Pancreas (tissue), 10 donors: ENCODE measurements at regions not wholly inside any gene's neighbourhood (a gene's known extent, or its start where the extent isn't known, plus 50 kb on each side); places are given as distances from the start of the nearest gene placed in this dataset.

Experiments used
- ATAC-seq, 4 donors: fragments of 200-7000 bp; cut with Tn5 transposase; one replicate each; pipeline versions ENCODE4 v1.8.0 to v1.9.1; 2020; ENCODE audit warnings: mild to moderate bottlenecking in 4 of 4, moderate library complexity in 4 of 4
- DNase-seq, 6 donors: peaks; one replicate each; pipeline ENCODE4 v3.0.0-alpha.2; 2020
- FAIRE-seq: peaks from 2 replicates; lab custom pipeline; 2012; peaks lifted over from hg19 to GRCh38; lab: Jason Lieb, UNC
- H3K27ac ChIP-seq, 4 donors: fragments of 200-600 bp; sonication (generic); 1 replicate in 3 of 4; 2 replicates in 1 of 4; pipeline versions ENCODE4 v1.5.0 to v1.8.0; 2020
- H3K27me3 ChIP-seq, 4 donors: fragments of 200-600 bp; one replicate each; pipeline ENCODE4 v1.8.0; 2021
- H3K36me3 ChIP-seq, 3 donors: fragments of 200-600 bp; sonication (generic) in 1 of 3; one replicate each; pipeline versions ENCODE4 v1.5.0 to v1.8.0; 2020 to 2021
- H3K4me1 ChIP-seq, 3 donors: fragments of 200-600 bp; one replicate each; pipeline ENCODE4 v1.8.0; 2021
- H3K4me3 ChIP-seq, 4 donors: fragments of 200-600 bp; sonication (generic) in 2 of 4; one replicate each; pipeline versions ENCODE4 v1.5.0 to v1.8.0; 2020 to 2021
- H3K9me3 ChIP-seq, 4 donors: fragments of 200-600 bp; one replicate each; pipeline ENCODE4 v1.8.0; 2021
- CTCF ChIP-seq, 4 donors: fragments of 200-600 bp; sonication (generic) in 3 of 4; IDR thresholded peaks; one replicate each; pipeline versions ENCODE4 v1.5.0 to v1.8.0; 2021; ENCODE audit warnings: antibody characterized with exemption in 4 of 4
- WGBS, 2 donors: extraction: QIAGEN DNeasy Blood & Tissue Kit; methylation state at CpG; one replicate each; pipeline ENCODE4 v1.1.7; 2013; 5-methylcytosine and 5-hydroxymethylcytosine counted together
- intact Hi-C, 3 donors: fragments of 100-400 bp; cut with DNase I; formaldehyde crosslinking; loops; one replicate each; pipeline versions ENCODE4 v1.11.1 to v1.14.2; 2022
- donor health status: healthy with polysubstance abuse.
- donor health status: DM: no; HTN: no; CAD: no; lungs with moderate emphysema.
- donor health status: DM: no; HTN: no; CAD: no.
- donor health status: control.
- donor health status: control.
- donor health status: Bipolar disorder and iron deficiency.
- donor health status: DM: yes; HTN: yes; CAD: no.
- donor health status: DM: no; HTN: no; CAD: no.
- donor health status: DM: no; HTN: no; CAD: no.
- donor health status: DM: yes; HTN: yes; CAD: no.

DNA sequence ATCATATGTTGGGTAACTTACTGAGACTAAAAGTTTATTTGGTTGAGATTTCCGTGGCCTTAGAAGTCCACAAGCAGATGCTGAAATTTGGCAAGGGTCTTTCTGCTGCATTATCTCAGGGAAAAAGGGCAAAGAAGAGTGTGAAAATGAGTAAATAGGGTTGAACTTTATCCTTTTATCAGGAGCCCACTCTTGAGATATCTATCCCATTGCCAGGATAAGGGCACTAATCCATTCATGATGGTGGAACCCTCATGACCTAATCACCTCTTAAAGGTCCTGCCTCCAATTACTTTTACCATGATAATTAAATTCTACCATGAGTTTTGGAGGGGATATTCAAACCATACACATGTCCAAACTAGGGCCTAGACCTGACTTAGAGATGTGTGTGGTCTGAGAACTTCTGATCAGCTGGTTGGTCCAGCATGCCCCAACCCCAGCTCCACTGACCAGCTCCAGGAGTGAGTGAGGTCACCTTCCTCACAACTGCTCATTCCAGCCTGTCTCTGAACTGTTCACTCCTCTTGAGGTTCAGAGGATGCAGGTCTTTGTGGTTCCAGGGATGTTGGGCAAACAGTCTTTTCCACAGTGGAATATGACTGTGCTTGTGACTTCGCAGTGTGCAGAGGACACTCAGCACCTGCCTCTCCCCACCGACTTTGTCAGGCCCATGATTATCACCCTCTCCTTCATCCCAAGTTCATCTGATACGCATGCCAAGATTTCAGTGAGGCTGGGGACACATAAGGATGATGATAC, 130.1 kb upstream of the TOP3B start:
- no peak for ATAC-seq
- intact Hi-C loops = no loop called here
- Histone ChIP-seq H3K36me3 (no peaks in the 10 kb centered on the region), H3K4me1 (no peaks in the 10 kb centered on the region), H3K9me3 (no peaks in the 10 kb centered on the region), H3K27ac (no peak overlapping the region), H3K27me3 (no peaks in the 10 kb centered on the region), H3K4me3 (no peak overlapping the region)
- TF ChIP-seq CTCF (IDR thresholded peaks at IDR 0.05) = no peak
- FAIRE-seq = no peak
- DNase-seq = no peak
- 72 to 86% methylated on average over 4 of the region's 4 CpGs for WGBS, 2 donors

- 73 to 75% methylated on average over 2 of the region's 2 CpGs for WGBS, 2 donors
- FAIRE-seq (no peak), ATAC-seq (no peak), DNase-seq (no peak)
- no peaks in the 10 kb centered on the region for H3K9me3 ChIP-seq
- intact Hi-C loops = no loop called here
- no peak overlapping the region for H3K27ac ChIP-seq
- no peaks in the 10 kb centered on the region for H3K36me3 ChIP-seq
- TF ChIP-seq CTCF (IDR thresholded peaks at IDR 0.05) = no peak
- no peak overlapping the region for H3K4me3 ChIP-seq
- no peaks in the 10 kb centered on the region for H3K4me1 ChIP-seq
- no peaks in the 10 kb centered on the region for H3K27me3 ChIP-seq
These were observed 129.4 kb upstream of the TOP3B start for GRCh38 chr22:22111983-22112382.

GRCh38 chr22:22111267-22111751, 128.7 kb upstream of the TOP3B start:
- H3K4me3 ChIP-seq = no peak overlapping the region
- 50 to 57% methylated on average over 4 of the region's 4 CpGs for WGBS, 2 donors
- FAIRE-seq = no peak
- DNase-seq = no peak
- no peaks in the 10 kb centered on the region for H3K4me1 ChIP-seq
- no peak for ATAC-seq
- no peak overlapping the region for H3K27ac ChIP-seq
- no peaks in the 10 kb centered on the region for H3K27me3 ChIP-seq
- no peak for TF ChIP-seq CTCF (IDR thresholded peaks at IDR 0.05)
- intact Hi-C loops = no loop called here
- H3K36me3 ChIP-seq = no peaks in the 10 kb centered on the region
- H3K9me3 ChIP-seq = no peaks in the 10 kb centered on the region

DNA sequence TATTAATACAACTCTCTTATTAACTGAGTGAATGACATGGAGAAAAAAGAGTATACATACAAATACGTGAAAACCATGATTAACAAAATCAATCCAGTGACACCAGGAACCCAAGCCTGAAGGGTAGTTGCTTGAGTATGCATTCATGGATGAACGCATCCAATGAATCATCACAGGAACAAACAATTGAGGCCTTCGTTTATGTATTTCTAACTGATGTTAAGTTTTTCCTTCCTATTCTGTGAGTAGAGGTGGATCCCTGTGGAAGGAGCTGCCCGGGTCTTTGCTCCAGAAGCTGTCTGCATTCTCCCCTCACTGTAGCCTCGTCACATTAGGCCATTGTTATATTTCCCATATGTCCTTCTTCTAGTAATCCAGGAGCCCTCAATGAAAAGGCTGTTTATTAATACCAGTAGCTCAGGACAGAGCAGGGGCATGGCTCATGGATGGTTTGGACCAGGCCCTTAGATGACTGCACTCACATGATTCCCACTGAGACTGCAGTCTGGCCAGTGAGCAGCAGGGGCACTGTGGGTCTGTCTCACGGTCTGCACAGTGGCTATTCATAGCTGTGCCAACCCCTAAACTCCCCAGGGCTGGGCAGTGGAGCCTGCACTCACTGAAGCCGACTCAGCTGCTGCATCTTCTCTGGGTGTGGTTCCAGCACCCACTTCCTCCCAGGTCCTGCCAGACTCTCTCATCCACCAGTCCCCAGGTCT, 128.1 kb upstream of the TOP3B start:
- H3K9me3 ChIP-seq = no peaks in the 10 kb centered on the region
- peak in 1 of 4 donors; percentile 21 for TF ChIP-seq CTCF (IDR thresholded peaks at IDR 0.05)
- no peak overlapping the region for H3K27ac ChIP-seq
- WGBS, 2 donors = 68 to 70% methylated on average over 7 of the region's 7 CpGs
- H3K36me3 ChIP-seq = no peaks in the 10 kb centered on the region
- ATAC-seq (peak; percentile 48 to 81 (median 70)), FAIRE-seq (no peak), DNase-seq (peak in 3 of 6 donors; percentile 27 to 47 (median 30))
- H3K4me3 ChIP-seq = no peak overlapping the region
- H3K4me1 ChIP-seq = no peaks in the 10 kb centered on the region
- intact Hi-C loops = no loop called here
- no peaks in the 10 kb centered on the region for H3K27me3 ChIP-seq
